ENCODE measurements at regions not wholly inside any gene's neighbourhood (a gene's known extent, or its start where the extent isn't known, plus 50 kb on each side); places are given as distances from the start of the nearest gene placed in this dataset.

DNA sequence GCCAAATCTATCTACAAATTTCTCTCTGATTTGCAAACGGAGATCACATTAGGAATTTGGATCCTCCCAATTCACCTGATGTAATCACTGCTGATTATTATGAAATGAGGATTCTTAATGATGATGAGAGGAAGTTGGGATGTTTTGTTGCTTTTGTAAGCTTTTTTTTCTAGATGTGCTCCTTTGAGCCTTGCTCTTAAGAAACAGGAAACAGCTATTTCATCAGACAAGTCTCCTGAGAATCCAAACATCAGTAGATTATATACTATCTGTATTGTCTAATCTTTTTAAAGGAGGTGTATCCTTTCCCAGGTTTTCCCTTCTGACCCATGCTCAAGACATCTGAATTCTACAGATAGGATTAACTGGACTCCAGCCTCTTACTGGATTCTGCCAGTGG is 73.3 kb downstream of the KIF2B start:
- TF ChIP-seq, protein P1, sequence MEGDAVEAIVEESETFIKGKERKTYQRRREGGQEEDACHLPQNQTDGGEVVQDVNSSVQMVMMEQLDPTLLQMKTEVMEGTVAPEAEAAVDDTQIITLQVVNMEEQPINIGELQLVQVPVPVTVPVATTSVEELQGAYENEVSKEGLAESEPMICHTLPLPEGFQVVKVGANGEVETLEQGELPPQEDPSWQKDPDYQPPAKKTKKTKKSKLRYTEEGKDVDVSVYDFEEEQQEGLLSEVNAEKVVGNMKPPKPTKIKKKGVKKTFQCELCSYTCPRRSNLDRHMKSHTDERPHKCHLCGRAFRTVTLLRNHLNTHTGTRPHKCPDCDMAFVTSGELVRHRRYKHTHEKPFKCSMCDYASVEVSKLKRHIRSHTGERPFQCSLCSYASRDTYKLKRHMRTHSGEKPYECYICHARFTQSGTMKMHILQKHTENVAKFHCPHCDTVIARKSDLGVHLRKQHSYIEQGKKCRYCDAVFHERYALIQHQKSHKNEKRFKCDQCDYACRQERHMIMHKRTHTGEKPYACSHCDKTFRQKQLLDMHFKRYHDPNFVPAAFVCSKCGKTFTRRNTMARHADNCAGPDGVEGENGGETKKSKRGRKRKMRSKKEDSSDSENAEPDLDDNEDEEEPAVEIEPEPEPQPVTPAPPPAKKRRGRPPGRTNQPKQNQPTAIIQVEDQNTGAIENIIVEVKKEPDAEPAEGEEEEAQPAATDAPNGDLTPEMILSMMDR (IDR thresholded peaks at IDR 0.05; ENCODE audit: low read depth, low read length, missing input control): no peak
- no peak for TF ChIP-seq FOXA2 (IDR thresholded peaks at IDR 0.05)

All from liver (tissue), 2 donors.